ENCODE measurements at regions not wholly inside any gene's neighbourhood (a gene's known extent, or its start where the extent isn't known, plus 50 kb on each side); places are given as distances from the start of the nearest gene placed in this dataset.

DNA sequence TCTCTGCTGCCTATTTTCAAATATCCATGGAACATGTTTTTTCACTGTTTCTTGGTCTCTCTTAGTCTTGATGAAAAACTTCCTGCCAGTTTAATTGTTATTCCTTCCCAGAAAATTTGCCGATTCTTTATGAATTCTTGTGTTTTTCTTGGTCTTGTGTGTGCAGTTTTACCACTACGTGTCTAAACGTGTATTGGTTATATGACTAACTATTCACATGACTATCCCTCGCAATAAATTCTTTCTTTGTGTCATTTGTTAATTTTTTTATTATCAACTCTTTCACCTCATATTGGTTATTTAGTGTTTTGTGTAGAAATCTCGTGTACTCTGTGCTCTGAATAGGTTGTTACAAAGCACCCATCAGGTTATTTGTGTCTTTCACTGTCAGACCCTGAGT is 315.4 kb downstream of the HAO1 start:
- ATAC-seq (ENCODE audit: insufficient read depth, low read depth), result no peak
- H3K27ac ChIP-seq (ENCODE audit: low read length), result no peak overlapping the region
- no peak overlapping the region for H3K4me2 ChIP-seq (ENCODE audit: insufficient read depth, low read length)

DNA sequence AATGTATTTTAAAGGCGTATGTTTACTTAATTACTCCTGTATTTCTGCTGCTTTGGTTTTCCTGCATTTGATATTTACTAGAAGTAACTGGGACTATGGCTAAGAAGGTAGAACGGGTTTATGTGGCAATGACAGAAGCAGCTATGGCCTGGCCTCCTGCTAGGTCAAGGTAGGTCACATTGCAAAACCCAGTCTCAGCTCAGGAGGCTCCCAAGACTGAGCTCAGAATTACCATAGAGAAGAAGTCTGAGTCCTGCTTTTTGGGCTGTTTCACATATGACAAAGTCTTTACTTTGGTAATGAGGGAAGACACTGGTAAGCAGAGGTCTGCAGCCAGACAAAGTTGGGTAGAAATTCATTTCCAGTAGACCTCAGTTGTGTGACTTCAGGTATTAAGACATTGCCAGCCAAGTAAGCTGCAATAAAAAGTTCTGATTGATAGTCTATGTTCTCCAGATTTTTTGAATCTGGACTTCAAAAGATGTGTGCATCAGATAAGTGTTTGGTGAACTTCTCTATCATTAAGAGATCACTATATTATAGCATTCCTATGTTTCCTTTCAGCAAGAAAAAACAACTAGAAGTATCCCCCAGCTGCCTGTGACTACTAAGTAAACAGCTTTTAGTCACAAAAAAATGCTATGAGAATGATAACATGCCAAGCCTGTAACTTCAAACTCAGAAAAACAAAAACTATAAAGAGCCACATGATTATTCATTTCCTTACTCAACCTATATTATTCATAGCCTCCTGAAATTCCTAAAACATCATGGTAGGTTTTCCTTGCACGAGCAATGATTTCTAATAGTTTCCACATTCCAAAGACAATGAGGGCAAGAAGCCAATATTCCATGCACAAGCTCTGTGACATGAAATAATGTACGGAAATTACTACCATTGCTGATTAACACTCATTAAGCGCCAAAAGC is 312.3 kb downstream of the HAO1 start:
- H3K27me3 ChIP-seq (ENCODE audit: insufficient read depth, low read length, poor library complexity), result peaks cover 3% of the 10 kb centered on the region
- H3K4me3 ChIP-seq (ENCODE audit: low read depth in 1 of 2, low read length in 2 of 2), result no peak overlapping the region
- no peak overlapping the region for H3K4me2 ChIP-seq (ENCODE audit: insufficient read depth, low read length)
- H4K20me1 ChIP-seq (ENCODE audit: insufficient read depth, low read length), result no peaks in the 10 kb centered on the region
- no peak overlapping the region for H2AFZ ChIP-seq (ENCODE audit: low read depth, low read length)
- H3K9me3 ChIP-seq (ENCODE audit: insufficient read depth, low read length, severe bottlenecking), result no peaks in the 10 kb centered on the region
- H3K79me2 ChIP-seq (ENCODE audit: insufficient read depth, low read length), result no peaks in the 10 kb centered on the region
- H3K36me3 ChIP-seq (ENCODE audit: insufficient read depth, low read length), result no peaks in the 10 kb centered on the region
- no peak overlapping the region for H3K27ac ChIP-seq (ENCODE audit: low read length)
- no peak for TF ChIP-seq CTCF (IDR thresholded peaks at IDR 0.05; ENCODE audit: borderline replicate concordance, extremely low read depth, low read length, poor library complexity, severe bottlenecking)
- no peak for TF ChIP-seq EZH2 (IDR thresholded peaks at IDR 0.05; ENCODE audit: borderline replicate concordance, low read depth, low read length, severe bottlenecking)
- no peak for ATAC-seq (ENCODE audit: insufficient read depth, low read depth)
- no peaks in the 10 kb centered on the region for H3K4me1 ChIP-seq (ENCODE audit: insufficient read depth, low read length)
- no peak for DNase-seq
- H3K9ac ChIP-seq (ENCODE audit: low read depth, low read length), result no peak overlapping the region

More for the DNA sequence above, 315.4 kb downstream of the HAO1 start:
- Histone ChIP-seq H2AFZ (ENCODE audit: low read depth, low read length) (no peak overlapping the region), H3K9ac (ENCODE audit: low read depth, low read length) (no peak overlapping the region), H4K20me1 (ENCODE audit: insufficient read depth, low read length) (no peaks in the 10 kb centered on the region), H3K36me3 (ENCODE audit: insufficient read depth, low read length) (no peaks in the 10 kb centered on the region), H3K4me1 (ENCODE audit: insufficient read depth, low read length) (no peaks in the 10 kb centered on the region), H3K9me3 (ENCODE audit: insufficient read depth, low read length, severe bottlenecking) (no peaks in the 10 kb centered on the region), H3K4me3 (ENCODE audit: low read depth in 1 of 2, low read length in 2 of 2) (no peak overlapping the region), H3K79me2 (ENCODE audit: insufficient read depth, low read length) (no peaks in the 10 kb centered on the region), H3K27me3 (ENCODE audit: insufficient read depth, low read length, poor library complexity) (peaks cover 3% of the 10 kb centered on the region)
- no peak for DNase-seq
- TF ChIP-seq CTCF (IDR thresholded peaks at IDR 0.05; ENCODE audit: borderline replicate concordance, extremely low read depth, low read length, poor library complexity, severe bottlenecking), result no peak
- no peak for TF ChIP-seq EZH2 (IDR thresholded peaks at IDR 0.05; ENCODE audit: borderline replicate concordance, low read depth, low read length, severe bottlenecking)

GRCh38 chr20:7629880-7630279 is 310.4 kb downstream of the HAO1 start:
- Histone ChIP-seq H3K79me2 (ENCODE audit: insufficient read depth, low read length) (no peaks in the 10 kb centered on the region), H2AFZ (ENCODE audit: low read depth, low read length) (no peak overlapping the region), H3K4me3 (ENCODE audit: low read depth in 1 of 2, low read length in 2 of 2) (no peak overlapping the region), H4K20me1 (ENCODE audit: insufficient read depth, low read length) (no peaks in the 10 kb centered on the region), H3K36me3 (ENCODE audit: insufficient read depth, low read length) (no peaks in the 10 kb centered on the region), H3K27me3 (ENCODE audit: insufficient read depth, low read length, poor library complexity) (peaks cover 3% of the 10 kb centered on the region), H3K27ac (ENCODE audit: low read length) (no peak overlapping the region), H3K9me3 (ENCODE audit: insufficient read depth, low read length, severe bottlenecking) (no peaks in the 10 kb centered on the region), H3K9ac (ENCODE audit: low read depth, low read length) (no peak overlapping the region), H3K4me2 (ENCODE audit: insufficient read depth, low read length) (no peak overlapping the region), H3K4me1 (ENCODE audit: insufficient read depth, low read length) (no peaks in the 10 kb centered on the region)
- DNase-seq, result no peak
- ATAC-seq (ENCODE audit: insufficient read depth, low read depth), result no peak
- TF ChIP-seq EZH2 (IDR thresholded peaks at IDR 0.05; ENCODE audit: borderline replicate concordance, low read depth, low read length, severe bottlenecking), result no peak
- no peak for TF ChIP-seq CTCF (IDR thresholded peaks at IDR 0.05; ENCODE audit: borderline replicate concordance, extremely low read depth, low read length, poor library complexity, severe bottlenecking)

Measured in DND-41 (cell line).